Gastroesophageal sphincter (tissue), 3 donors: ENCODE measurements at regions not wholly inside any gene's neighbourhood (a gene's known extent, or its start where the extent isn't known, plus 50 kb on each side); places are given as distances from the start of the nearest gene placed in this dataset.

Experiments
- EP300 ChIP-seq: sonication (generic); formaldehyde crosslinking; IDR thresholded peaks from one replicate; pipeline ENCODE4 v1.6.1; 2017; ENCODE audit warnings: antibody characterized with exemption, mild to moderate bottlenecking
- POLR2A ChIP-seq, 2 donors: fragments of 450-650 bp; IDR thresholded peaks; one replicate each; pipeline ENCODE4 v1.6.1; 2017; ENCODE audit warnings: antibody characterized with exemption in 2 of 2, mild to moderate bottlenecking in 2 of 2, moderate library complexity in 1 of 2
- TF ChIP-seq, protein P1 (sequence below), 4 experiments: fragments of 200-600 bp in 2 of 4; fragments of 450-650 bp in 2 of 4; sonication (generic) in 1 of 4; IDR thresholded peaks; one replicate each; pipeline ENCODE4 v1.5.1; 2017 to 2019; ENCODE audit warnings: antibody characterized with exemption in 4 of 4, mild to moderate bottlenecking in 2 of 4, moderate library complexity in 2 of 4

DNA sequence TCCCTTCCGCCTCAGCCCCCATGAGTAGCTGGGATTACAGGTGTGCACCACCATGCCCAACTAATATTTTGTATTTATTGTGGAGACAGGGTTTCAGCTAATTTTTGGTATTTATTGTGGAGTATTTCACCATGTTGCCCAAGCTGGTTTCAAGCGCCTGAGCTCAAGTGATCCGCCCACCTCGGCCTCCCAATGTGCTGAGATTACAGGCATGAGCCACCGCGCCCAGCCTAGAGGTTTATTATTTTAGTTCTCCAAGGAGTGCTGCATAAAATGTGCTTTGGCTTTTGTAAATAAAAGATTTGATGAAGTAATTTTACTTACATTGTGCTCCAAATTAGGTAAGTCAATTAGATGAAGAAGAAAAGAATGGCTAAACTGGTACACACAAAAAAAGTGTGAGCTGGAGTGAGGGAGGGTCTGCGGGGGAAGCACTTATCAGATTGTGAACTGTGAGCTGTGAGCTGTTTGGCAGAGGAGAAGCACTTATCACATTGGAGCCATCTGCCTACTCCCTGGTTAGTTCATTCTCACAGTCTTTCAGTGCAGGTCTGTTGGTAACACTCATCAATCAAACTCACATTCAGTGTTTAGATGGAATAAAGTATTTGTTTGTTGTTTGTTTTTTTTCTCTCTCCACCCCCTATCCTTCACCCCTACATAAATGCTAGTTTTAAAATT lies 398.0 kb downstream of the EPHA7 start:
- TF ChIP-seq, protein P1, sequence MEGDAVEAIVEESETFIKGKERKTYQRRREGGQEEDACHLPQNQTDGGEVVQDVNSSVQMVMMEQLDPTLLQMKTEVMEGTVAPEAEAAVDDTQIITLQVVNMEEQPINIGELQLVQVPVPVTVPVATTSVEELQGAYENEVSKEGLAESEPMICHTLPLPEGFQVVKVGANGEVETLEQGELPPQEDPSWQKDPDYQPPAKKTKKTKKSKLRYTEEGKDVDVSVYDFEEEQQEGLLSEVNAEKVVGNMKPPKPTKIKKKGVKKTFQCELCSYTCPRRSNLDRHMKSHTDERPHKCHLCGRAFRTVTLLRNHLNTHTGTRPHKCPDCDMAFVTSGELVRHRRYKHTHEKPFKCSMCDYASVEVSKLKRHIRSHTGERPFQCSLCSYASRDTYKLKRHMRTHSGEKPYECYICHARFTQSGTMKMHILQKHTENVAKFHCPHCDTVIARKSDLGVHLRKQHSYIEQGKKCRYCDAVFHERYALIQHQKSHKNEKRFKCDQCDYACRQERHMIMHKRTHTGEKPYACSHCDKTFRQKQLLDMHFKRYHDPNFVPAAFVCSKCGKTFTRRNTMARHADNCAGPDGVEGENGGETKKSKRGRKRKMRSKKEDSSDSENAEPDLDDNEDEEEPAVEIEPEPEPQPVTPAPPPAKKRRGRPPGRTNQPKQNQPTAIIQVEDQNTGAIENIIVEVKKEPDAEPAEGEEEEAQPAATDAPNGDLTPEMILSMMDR (IDR thresholded peaks at IDR 0.05): no peak
- TF ChIP-seq EP300 (no peak), POLR2A (IDR thresholded peaks at IDR 0.05) (no peak)
